Stimulated activated naive CD8-positive, alpha-beta T cell treated with anti-CD3 and anti-CD28 coated beads, Interleukin-15, amount 100 ng/mL, for 72 hours (primary cell): ENCODE measurements at regions not wholly inside any gene's neighbourhood (a gene's known extent, or its start where the extent isn't known, plus 50 kb on each side); places are given as distances from the start of the nearest gene placed in this dataset.
A peak's percentile ranks its signal among the peaks of the same experiment; 100 is the strongest.
"Not testable (repeated sequence)": the region's sequence is repeated elsewhere in the genome, so short reads cannot be mapped to it uniquely, and the experiment has no call there.

Experiments
- ATAC-seq: fragments of 150-1000 bp; cut with Tn5 transposase; 2 replicates; pipeline ENCODE4 v1.10.0; 2021; ENCODE audit warnings: mild to moderate bottlenecking, moderate library complexity
- DNase-seq, 2 donors: peaks; one replicate each; pipeline ENCODE4 v3.0.0; 2021 to 2022
- H3K27ac Mint-ChIP-seq, 2 donors: one replicate each; pipeline ENCODE4 v1.8.0; 2022; ENCODE audit warnings: mild to moderate bottlenecking in 2 of 2, mixed read lengths in 2 of 2, moderate library complexity in 2 of 2
- H3K27me3 Mint-ChIP-seq: one replicate; pipeline ENCODE4 v1.8.0; 2022; ENCODE audit warnings: mixed read lengths
- H3K4me1 Mint-ChIP-seq: one replicate; pipeline ENCODE4 v1.8.0; 2022; ENCODE audit warnings: mild to moderate bottlenecking, mixed read lengths
- H3K4me3 Mint-ChIP-seq, 2 donors: one replicate each; pipeline ENCODE4 v1.8.0; 2022; ENCODE audit warnings: mild to moderate bottlenecking in 2 of 2, mixed read lengths in 2 of 2, moderate library complexity in 1 of 2
- H3K9me3 Mint-ChIP-seq, 2 donors: one replicate each; pipeline ENCODE4 v1.8.0; 2022; ENCODE audit warnings: mixed read lengths in 2 of 2

DNA sequence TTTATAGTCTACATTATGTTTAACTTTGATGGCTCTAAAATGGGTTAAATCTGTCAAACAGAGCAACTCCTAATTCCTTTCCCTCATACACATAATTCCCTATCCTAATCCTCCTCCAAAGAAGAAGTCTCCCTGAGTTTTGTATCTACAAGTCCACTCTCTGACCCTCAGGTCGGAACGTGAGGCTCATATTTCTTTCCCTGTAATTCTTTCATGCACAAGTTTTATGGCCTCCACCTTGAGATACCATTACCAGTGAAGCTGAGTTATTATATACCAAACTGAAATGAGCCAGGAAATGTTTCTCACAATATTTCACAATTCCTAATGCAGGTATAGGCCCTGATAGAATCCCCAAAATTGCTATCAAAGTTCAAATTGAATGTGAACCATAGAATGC lies 106.4 kb downstream of the CASP12 start:
- Mint-ChIP-seq H3K4me3 (no peak overlapping the region), H3K9me3 (peaks cover 0 to 9% of the 10 kb centered on the region in 2 donors), H3K4me1 (peaks cover under 1% of the 10 kb centered on the region), H3K27ac (no peak overlapping the region), H3K27me3 (no peaks in the 10 kb centered on the region)
- ATAC-seq (no peak), DNase-seq (no peak)

- no peaks in the 10 kb centered on the region for H3K4me1 Mint-ChIP-seq
- H3K9me3 Mint-ChIP-seq, result no peaks in the 10 kb centered on the region
- H3K4me3 Mint-ChIP-seq, result no peak overlapping the region
- no peaks in the 10 kb centered on the region for H3K27me3 Mint-ChIP-seq
- no peak for ATAC-seq
- no peak for DNase-seq
- no peak overlapping the region for H3K27ac Mint-ChIP-seq
Observed at GRCh38 chr11:104784684-104785460, 113.4 kb downstream of the CASP12 start.

- Mint-ChIP-seq H3K4me1 (no peaks in the 10 kb centered on the region), H3K27ac (no peak overlapping the region), H3K9me3 (no peaks in the 10 kb centered on the region), H3K4me3 (no peak overlapping the region), H3K27me3 (no peaks in the 10 kb centered on the region)
- ATAC-seq (no peak), DNase-seq (no peak)
Observed at GRCh38 chr11:104783241-104783640, 115.0 kb downstream of the CASP12 start.

GRCh38 chr11:104782377-104782754 lies 115.9 kb downstream of the CASP12 start:
- H3K4me1 Mint-ChIP-seq, result no peaks in the 10 kb centered on the region
- no peaks in the 10 kb centered on the region for H3K27me3 Mint-ChIP-seq
- ATAC-seq, result no peak
- H3K4me3 Mint-ChIP-seq, result no peak overlapping the region
- no peak for DNase-seq
- H3K27ac Mint-ChIP-seq, result no peak overlapping the region
- peaks cover 0 to under 1% of the 10 kb centered on the region in 2 donors for H3K9me3 Mint-ChIP-seq

DNA sequence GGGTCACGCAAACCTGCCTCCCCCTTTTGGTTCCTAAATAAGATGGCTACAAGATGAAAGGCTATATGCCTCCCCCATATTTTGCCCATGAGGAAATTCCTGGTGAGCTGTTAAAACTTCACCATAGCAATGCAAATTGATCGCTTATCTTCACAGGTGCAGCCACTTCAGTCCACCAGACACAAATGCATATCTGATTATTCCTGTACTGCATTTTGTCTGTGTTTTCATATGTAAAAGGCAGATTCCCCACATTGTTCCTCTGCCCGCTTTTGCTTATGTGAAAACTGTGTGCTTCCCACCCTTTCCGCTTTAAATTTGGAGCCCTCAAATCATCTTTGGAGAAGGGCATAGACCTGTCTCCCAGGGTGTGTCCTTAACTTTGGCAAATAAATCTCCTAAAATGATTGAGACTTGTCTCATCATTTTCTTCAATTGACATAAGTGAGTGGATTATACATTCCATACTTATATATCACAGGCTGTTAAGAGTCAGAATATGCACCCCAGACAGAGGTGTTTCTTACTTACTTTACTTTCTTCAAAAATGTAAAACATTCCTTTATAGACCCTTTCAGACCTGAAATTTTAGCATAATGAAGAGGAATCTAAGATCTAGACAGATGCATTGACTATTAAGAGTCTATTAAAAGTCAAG lies 116.4 kb downstream of the CASP12 start:
- Mint-ChIP-seq H3K27me3 (no peaks in the 10 kb centered on the region), H3K4me1 (no peaks in the 10 kb centered on the region), H3K27ac (no peak overlapping the region), H3K9me3 (peaks cover 0 to 4% of the 10 kb centered on the region in 2 donors), H3K4me3 (no peak overlapping the region)
- DNase-seq, result no peak
- ATAC-seq, result no peak

DNA sequence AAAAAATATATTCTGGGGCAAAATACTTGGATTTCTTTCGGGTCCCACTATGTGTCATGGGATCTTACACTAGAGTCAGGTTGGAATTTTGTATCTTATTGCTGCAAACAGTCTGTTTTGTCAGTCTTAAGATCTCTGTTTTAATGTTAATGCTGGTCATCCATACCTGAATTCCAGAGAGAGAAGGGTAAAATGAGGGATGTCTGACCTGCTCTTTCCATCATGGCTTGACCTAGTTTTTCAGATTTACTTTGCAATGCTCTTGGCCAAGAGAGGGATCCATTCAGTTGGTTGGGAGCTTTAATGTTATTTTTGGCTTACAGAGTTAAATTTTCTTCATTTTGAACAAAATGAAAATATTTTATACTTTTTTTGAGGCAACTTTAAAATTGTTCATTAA lies 117.2 kb downstream of the CASP12 start:
- no peak overlapping the region for H3K27ac Mint-ChIP-seq
- ATAC-seq (no peak), DNase-seq (no peak)
- H3K27me3 Mint-ChIP-seq, result no peaks in the 10 kb centered on the region
- no peak overlapping the region for H3K4me3 Mint-ChIP-seq
- no peaks in the 10 kb centered on the region for H3K4me1 Mint-ChIP-seq
- H3K9me3 Mint-ChIP-seq, result peaks cover 0 to 11% of the 10 kb centered on the region in 2 donors

DNA sequence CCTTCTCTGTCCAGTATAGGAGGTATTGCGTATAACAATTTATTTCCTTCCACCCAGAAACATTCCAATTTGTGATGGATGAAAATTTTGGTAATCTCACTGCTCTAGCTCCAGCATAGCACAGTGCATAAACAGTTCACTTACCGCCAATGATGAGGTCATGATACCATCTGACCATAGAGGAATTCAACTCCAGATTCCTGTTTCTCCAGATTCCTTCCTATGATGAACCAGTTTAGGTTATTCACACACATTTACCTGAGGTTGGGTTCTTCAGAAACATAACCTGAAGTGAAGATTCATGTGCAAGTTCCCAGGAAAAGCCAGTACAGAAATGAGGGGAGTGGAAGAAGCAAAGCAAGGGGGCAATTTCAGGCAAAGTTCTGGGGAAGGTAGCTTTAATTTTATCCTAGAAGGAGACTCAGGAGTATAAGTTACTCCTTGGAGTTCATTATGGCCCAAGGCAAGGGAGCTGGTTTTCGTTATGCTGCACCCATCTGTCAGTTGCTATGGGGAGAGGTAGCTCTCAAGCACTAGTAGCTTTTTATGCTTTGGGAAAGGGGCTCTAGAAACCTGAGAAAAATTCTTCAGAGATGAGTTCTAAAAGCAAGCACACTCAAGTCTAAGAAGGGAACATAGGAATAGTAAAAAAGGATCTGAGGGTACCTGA lies 121.6 kb downstream of the CASP12 start:
- no peak overlapping the region for H3K4me3 Mint-ChIP-seq
- H3K9me3 Mint-ChIP-seq, result peaks cover 12 to 18% of the 10 kb centered on the region in 2 donors
- H3K27ac Mint-ChIP-seq, result no peak overlapping the region
- peaks cover 14% of the 10 kb centered on the region for H3K4me1 Mint-ChIP-seq
- DNase-seq, result no peak
- no peaks in the 10 kb centered on the region for H3K27me3 Mint-ChIP-seq
- ATAC-seq, result no peak

- no peak for DNase-seq
Observed at GRCh38 chr11:104774578-104774977, 123.7 kb downstream of the CASP12 start.

GRCh38 chr11:104772806-104773241 lies 125.4 kb downstream of the CASP12 start:
- H3K4me1 Mint-ChIP-seq, result peaks cover 17% of the 10 kb centered on the region
- DNase-seq (no peak), ATAC-seq (no peak)
- peak overlapping the region in 1 of 2 donors; percentile 18 for H3K4me3 Mint-ChIP-seq
- H3K27ac Mint-ChIP-seq, result no peak overlapping the region
- peaks cover 12 to 18% of the 10 kb centered on the region in 2 donors for H3K9me3 Mint-ChIP-seq
- H3K27me3 Mint-ChIP-seq, result no peaks in the 10 kb centered on the region

More at GRCh38 chr11:104774578-104774977, 123.7 kb downstream of the CASP12 start:
- no peak for ATAC-seq
- Mint-ChIP-seq H3K27me3 (no peaks in the 10 kb centered on the region), H3K27ac (no peak overlapping the region), H3K4me3 (no peak overlapping the region), H3K9me3 (peaks cover 12 to 18% of the 10 kb centered on the region in 2 donors), H3K4me1 (peaks cover 17% of the 10 kb centered on the region)

DNA sequence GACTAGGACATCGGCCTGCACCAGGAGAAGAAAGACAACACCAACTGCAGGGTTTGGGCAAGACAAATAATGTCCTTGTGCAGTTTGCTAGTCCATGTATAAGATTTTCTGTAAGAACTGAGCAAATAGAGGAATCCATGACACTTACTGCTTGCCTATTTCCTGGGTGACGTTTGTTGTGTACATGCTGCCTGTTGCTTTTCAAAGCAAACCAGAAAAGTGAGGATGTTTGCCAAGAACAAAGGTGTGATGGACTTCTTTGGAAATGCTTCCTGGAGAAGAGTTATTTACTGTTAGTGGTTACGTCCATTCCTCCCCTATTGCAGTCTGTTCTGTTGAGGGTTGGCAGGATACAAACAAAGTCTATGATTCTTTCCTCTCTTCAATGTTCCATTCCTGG lies 126.5 kb downstream of the CASP12 start:
- no peaks in the 10 kb centered on the region for H3K27me3 Mint-ChIP-seq

DNA sequence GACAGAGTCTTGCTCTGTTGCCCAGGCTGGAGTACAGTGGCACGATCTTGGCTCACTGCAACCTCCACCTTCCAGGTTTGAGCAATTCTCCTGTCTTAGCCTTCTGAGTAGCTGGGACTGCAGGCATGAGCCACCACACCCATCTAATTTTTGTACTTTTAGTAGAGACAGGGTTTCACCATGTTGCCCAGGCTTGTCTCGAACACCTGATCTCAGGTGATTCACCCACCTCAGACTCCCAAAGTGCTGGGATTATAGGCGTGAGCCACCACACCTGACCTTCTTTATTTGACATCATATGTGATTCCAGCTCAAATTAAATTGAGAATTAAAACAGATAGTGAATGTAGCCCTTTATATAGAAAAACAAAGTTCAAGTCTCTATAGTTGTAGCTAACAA lies 127.2 kb downstream of the CASP12 start:
- not testable (repeated sequence) for H3K27me3 Mint-ChIP-seq, DNase-seq, ATAC-seq, H3K27ac Mint-ChIP-seq, H3K4me3 Mint-ChIP-seq
- Mint-ChIP-seq H3K9me3 (peaks cover 8 to 12% of the 10 kb centered on the region in 2 donors), H3K4me1 (peaks cover 17% of the 10 kb centered on the region)

More for the DNA sequence above, 126.5 kb downstream of the CASP12 start:
- Mint-ChIP-seq H3K27ac (no peak overlapping the region), H3K4me3 (no peak overlapping the region), H3K9me3 (peaks cover 12 to 14% of the 10 kb centered on the region in 2 donors), H3K4me1 (peaks cover 17% of the 10 kb centered on the region)
- ATAC-seq (no peak), DNase-seq (no peak)

- H3K27ac Mint-ChIP-seq, result peak overlapping the region in 1 of 2 donors; percentile 65
- H3K9me3 Mint-ChIP-seq, result peaks cover 6 to 11% of the 10 kb centered on the region in 2 donors
Observed at GRCh38 chr11:104765401-104766095, 132.7 kb downstream of the CASP12 start.

GRCh38 chr11:104764710-104765045 lies 133.6 kb downstream of the CASP12 start:
- H3K27ac Mint-ChIP-seq, result no peak overlapping the region

More at GRCh38 chr11:104765401-104766095, 132.7 kb downstream of the CASP12 start:
- H3K27me3 Mint-ChIP-seq, result no peaks in the 10 kb centered on the region
- no peak for DNase-seq
- H3K4me1 Mint-ChIP-seq, result peaks cover 13% of the 10 kb centered on the region
- ATAC-seq, result no peak
- no peak overlapping the region for H3K4me3 Mint-ChIP-seq

GRCh38 chr11:104763930-104764709 lies 134.1 kb downstream of the CASP12 start:
- no peak overlapping the region for H3K4me3 Mint-ChIP-seq
- ATAC-seq (peak; percentile 56), DNase-seq (no peak)
- H3K27me3 Mint-ChIP-seq, result no peaks in the 10 kb centered on the region
- peaks cover 19 to 24% of the 10 kb centered on the region in 2 donors for H3K9me3 Mint-ChIP-seq
- H3K27ac Mint-ChIP-seq, result no peak overlapping the region
- H3K4me1 Mint-ChIP-seq, result peaks cover 13% of the 10 kb centered on the region

More at GRCh38 chr11:104764710-104765045, 133.6 kb downstream of the CASP12 start:
- ATAC-seq (peak; percentile 43), DNase-seq (no peak)
- Mint-ChIP-seq H3K4me3 (no peak overlapping the region), H3K4me1 (peaks cover 13% of the 10 kb centered on the region), H3K9me3 (peaks cover 15 to 20% of the 10 kb centered on the region in 2 donors), H3K27me3 (no peaks in the 10 kb centered on the region)

DNA sequence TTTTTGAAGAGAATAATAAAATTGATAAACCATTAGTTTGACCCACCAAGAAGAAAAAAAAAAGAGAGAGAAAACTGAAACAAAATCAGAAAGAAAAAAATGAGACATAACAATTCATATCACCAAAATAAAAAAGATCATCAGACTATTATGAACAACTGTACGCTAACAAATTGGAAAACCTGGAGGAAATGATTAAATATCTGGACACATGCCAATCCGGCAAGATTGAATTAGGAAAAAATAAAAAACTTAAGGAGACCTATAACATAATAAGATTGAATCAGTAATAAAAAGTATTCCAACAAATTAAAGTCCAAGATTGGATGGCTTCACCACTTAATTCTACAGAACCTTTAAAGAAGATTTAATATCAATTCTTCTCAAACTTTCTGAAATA lies 136.7 kb downstream of the CASP12 start:
- Mint-ChIP-seq H3K4me3 (no peak overlapping the region), H3K4me1 (peaks cover 13% of the 10 kb centered on the region), H3K27me3 (no peaks in the 10 kb centered on the region), H3K27ac (peak overlapping the region in 1 of 2 donors; percentile 16), H3K9me3 (peaks cover 23 to 34% of the 10 kb centered on the region in 2 donors)
- DNase-seq (no peak), ATAC-seq (no peak)
